Epithelial cell of prostate (primary cell): ENCODE measurements at regions not wholly inside any gene's neighbourhood (a gene's known extent, or its start where the extent isn't known, plus 50 kb on each side); places are given as distances from the start of the nearest gene placed in this dataset.
"Not testable (repeated sequence)": the region's sequence is repeated elsewhere in the genome, so short reads cannot be mapped to it uniquely, and the experiment has no call there.

ENCODE experiments used
- DNase-seq: peaks from one replicate; pipeline ENCODE4 v3.0.0-alpha.2; 2011; ENCODE audit warnings: low read depth, low spot score
- H3K27ac ChIP-seq: fragments of 450-650 bp; 2 replicates; pipeline ENCODE4 v1.5.1; 2017; ENCODE audit warnings: mild to moderate bottlenecking

- no peak overlapping the region for H3K27ac ChIP-seq
- no peak for DNase-seq
These were observed 731.8 kb downstream of the SEMA5A start for GRCh38 chr5:8814105-8814504.

GRCh38 chr5:8824371-8824770 lies 721.5 kb downstream of the SEMA5A start:
- no peak for DNase-seq
- H3K27ac ChIP-seq, result no peak overlapping the region

GRCh38 chr5:8825139-8825757 lies 720.6 kb downstream of the SEMA5A start:
- H3K27ac ChIP-seq, result no peak overlapping the region
- DNase-seq, result no peak

- DNase-seq, result no peak
- peak overlapping the region; percentile 22 for H3K27ac ChIP-seq
These were observed 719.4 kb downstream of the SEMA5A start for GRCh38 chr5:8826508-8826907.

GRCh38 chr5:8827696-8828095 lies 718.2 kb downstream of the SEMA5A start:
- DNase-seq, result no peak
- H3K27ac ChIP-seq, result no peak overlapping the region

- no peak for DNase-seq
- peak overlapping the region; percentile 88 for H3K27ac ChIP-seq
These were observed 717.1 kb downstream of the SEMA5A start for GRCh38 chr5:8828596-8829322.

- peak overlapping the region; percentile 88 for H3K27ac ChIP-seq
- DNase-seq, result peak; percentile 73
These were observed 716.4 kb downstream of the SEMA5A start for GRCh38 chr5:8829323-8830029.

GRCh38 chr5:8831251-8831650 lies 714.6 kb downstream of the SEMA5A start:
- H3K27ac ChIP-seq, result no peak overlapping the region
- DNase-seq, result no peak

- no peak overlapping the region for H3K27ac ChIP-seq
- no peak for DNase-seq
These were observed 714.0 kb downstream of the SEMA5A start for GRCh38 chr5:8831854-8832253.

- no peak overlapping the region for H3K27ac ChIP-seq
- no peak for DNase-seq
These were observed 706.4 kb downstream of the SEMA5A start for GRCh38 chr5:8839361-8840055.

GRCh38 chr5:8840237-8840636 lies 705.6 kb downstream of the SEMA5A start:
- no peak overlapping the region for H3K27ac ChIP-seq
- no peak for DNase-seq

- not testable (repeated sequence) for DNase-seq
These were observed 705.1 kb downstream of the SEMA5A start for GRCh38 chr5:8840746-8841145.

GRCh38 chr5:8842971-8843551 lies 702.8 kb downstream of the SEMA5A start:
- no peak for DNase-seq
- H3K27ac ChIP-seq, result no peak overlapping the region

More at GRCh38 chr5:8840746-8841145, 705.1 kb downstream of the SEMA5A start:
- H3K27ac ChIP-seq, result not testable (repeated sequence)

GRCh38 chr5:8843771-8844170 lies 702.1 kb downstream of the SEMA5A start:
- no peak overlapping the region for H3K27ac ChIP-seq
- DNase-seq, result no peak

- no peak overlapping the region for H3K27ac ChIP-seq
- DNase-seq, result no peak
These were observed 701.7 kb downstream of the SEMA5A start for GRCh38 chr5:8844206-8844605.

GRCh38 chr5:8844847-8845246 lies 701.0 kb downstream of the SEMA5A start:
- no peak overlapping the region for H3K27ac ChIP-seq
- no peak for DNase-seq

GRCh38 chr5:8845296-8845695 lies 700.6 kb downstream of the SEMA5A start:
- no peak overlapping the region for H3K27ac ChIP-seq
- no peak for DNase-seq

- DNase-seq, result no peak
- no peak overlapping the region for H3K27ac ChIP-seq
These were observed 697.5 kb downstream of the SEMA5A start for GRCh38 chr5:8848366-8848765.

GRCh38 chr5:8848997-8849594 lies 696.8 kb downstream of the SEMA5A start:
- peak; percentile 20 for DNase-seq
- no peak overlapping the region for H3K27ac ChIP-seq

- DNase-seq, result no peak
- H3K27ac ChIP-seq, result no peak overlapping the region
These were observed 694.8 kb downstream of the SEMA5A start for GRCh38 chr5:8851101-8851500.
